HEK293 (cell line): ENCODE measurements at regions not wholly inside any gene's neighbourhood (a gene's known extent, or its start where the extent isn't known, plus 50 kb on each side); places are given as distances from the start of the nearest gene placed in this dataset.

Experiments used
- CTCF ChIA-PET: fragments of 350-600 bp; formaldehyde crosslinking; extraction: SDS; loops from one replicate; lab custom pipeline; 2021; ENCODE audit warnings: antibody characterized with exemption; lab: Yijun Ruan, JAX
- POLR2A ChIA-PET: fragments of 300-600 bp; formaldehyde crosslinking; extraction: SDS; loops from one replicate; lab custom pipeline; 2020; ENCODE audit warnings: antibody characterized with exemption, inconsistent platforms; lab: Yijun Ruan, JAX
- H3K27ac ChIP-seq: fragments of 200-500 bp; sonication (Bioruptor generic); 2 replicates; pipeline ENCODE4 v1.5.1; 2014; ENCODE audit warnings: low read depth, low read length, control low read depth, inconsistent platforms; ENCODE audit errors: extremely low read depth
- H3K36me3 ChIP-seq, 2 experiments: fragments of 200-500 bp in 1 of 2; sonication (Bioruptor generic) in 1 of 2; 1 replicate in 1 of 2; 2 replicates in 1 of 2; pipeline ENCODE4 v1.5.1; 2014 to 2017; ENCODE audit warnings: inconsistent platforms in 2 of 2, low read length in 2 of 2; ENCODE audit not compliant: control insufficient read depth in 2 of 2, insufficient read depth in 1 of 2
- H3K4me1 ChIP-seq: fragments of 200-500 bp; sonication (Bioruptor generic); 2 replicates; pipeline ENCODE4 v1.5.1; 2014; ENCODE audit warnings: mild to moderate bottlenecking, low read length, inconsistent platforms; ENCODE audit not compliant: control insufficient read depth, insufficient read depth
- H3K4me3 ChIP-seq: 2 replicates; pipeline ENCODE4 v1.5.1; 2011; ENCODE audit warnings: low read depth, mild to moderate bottlenecking, control low read depth, low read length, moderate library complexity
- H3K9me3 ChIP-seq: fragments of 200-500 bp; sonication (Bioruptor generic); 2 replicates; pipeline ENCODE4 v1.5.1; 2014; ENCODE audit warnings: low read depth, low read length, inconsistent platforms; ENCODE audit not compliant: control insufficient read depth, insufficient read depth
- BCL11A ChIP-seq: fragments of 450-650 bp; formaldehyde crosslinking; IDR thresholded peaks from 2 replicates; pipeline ENCODE4 v1.5.1; 2016; ENCODE audit warnings: low read depth, missing biosample characterization, missing genetic modification characterization
- HOXA7 ChIP-seq: sonication (generic); formaldehyde crosslinking; IDR thresholded peaks from 2 replicates; pipeline ENCODE4 v1.8.1; 2022; ENCODE audit warnings: missing genetic modification reagents, borderline replicate concordance
- KLF1 ChIP-seq: fragments of 450-650 bp; formaldehyde crosslinking; IDR thresholded peaks from 2 replicates; pipeline ENCODE4 v1.5.1; 2016; ENCODE audit warnings: missing biosample characterization, missing genetic modification characterization
- ZBTB8A ChIP-seq: fragments of 450-650 bp; formaldehyde crosslinking; IDR thresholded peaks from 2 replicates; pipeline ENCODE4 v1.5.1; 2016; ENCODE audit warnings: missing biosample characterization, missing genetic modification characterization
- ZNF10 ChIP-seq: fragments of 450-650 bp; formaldehyde crosslinking; IDR thresholded peaks from 2 replicates; pipeline ENCODE4 v1.5.1; 2017; ENCODE audit warnings: missing biosample characterization, missing genetic modification characterization
- ZNF2 ChIP-seq: fragments of 450-650 bp; formaldehyde crosslinking; IDR thresholded peaks from 2 replicates; pipeline ENCODE4 v1.5.1; 2016; ENCODE audit warnings: missing biosample characterization, missing genetic modification characterization
- ZNF292 ChIP-seq: fragments of 450-650 bp; formaldehyde crosslinking; IDR thresholded peaks from 2 replicates; pipeline ENCODE4 v1.5.1; 2016; ENCODE audit warnings: low read depth, missing biosample characterization, missing genetic modification characterization, borderline replicate concordance
- ZNF394 ChIP-seq: fragments of 450-650 bp; formaldehyde crosslinking; IDR thresholded peaks from 2 replicates; pipeline ENCODE4 v1.5.1; 2016; ENCODE audit warnings: missing biosample characterization, missing genetic modification characterization, mild to moderate bottlenecking, moderate library complexity, borderline replicate concordance
- ZNF404 ChIP-seq: fragments of 450-650 bp; formaldehyde crosslinking; IDR thresholded peaks from 2 replicates; pipeline ENCODE4 v1.5.1; 2017; ENCODE audit warnings: missing biosample characterization, missing genetic modification characterization
- ZNF510 ChIP-seq: fragments of 450-650 bp; formaldehyde crosslinking; IDR thresholded peaks from 2 replicates; pipeline ENCODE4 v1.5.1; 2018; ENCODE audit warnings: mild to moderate bottlenecking, missing genetic modification characterization, missing biosample characterization; ENCODE audit not compliant: insufficient replicate concordance
- ZNF571 ChIP-seq: fragments of 450-650 bp; formaldehyde crosslinking; IDR thresholded peaks from 2 replicates; pipeline ENCODE4 v1.5.0; 2017; ENCODE audit warnings: missing biosample characterization, missing genetic modification characterization
- ZNF623 ChIP-seq: fragments of 450-650 bp; formaldehyde crosslinking; IDR thresholded peaks from 2 replicates; pipeline ENCODE4 v1.5.1; 2016; ENCODE audit warnings: missing biosample characterization, missing genetic modification characterization
- ZNF660 ChIP-seq: fragments of 450-650 bp; IDR thresholded peaks from 2 replicates; pipeline ENCODE4 v1.5.1; 2018; ENCODE audit warnings: missing biosample characterization, mild to moderate bottlenecking, missing genetic modification characterization
- ZNF843 ChIP-seq: fragments of 450-650 bp; formaldehyde crosslinking; IDR thresholded peaks from 2 replicates; pipeline ENCODE4 v1.5.1; 2016; ENCODE audit warnings: missing biosample characterization, missing genetic modification characterization
- TF ChIP-seq, protein P1 (sequence below): fragments of 450-650 bp; formaldehyde crosslinking; IDR thresholded peaks from 2 replicates; pipeline ENCODE4 v1.5.1; 2016; ENCODE audit warnings: missing biosample characterization, missing genetic modification characterization
- TF ChIP-seq, protein P2 (sequence below): fragments of 450-650 bp; formaldehyde crosslinking; IDR thresholded peaks from 2 replicates; pipeline ENCODE4 v1.5.1; 2017; ENCODE audit warnings: missing biosample characterization, missing genetic modification characterization
- TF ChIP-seq, protein P3 (sequence below): fragments of 450-650 bp; formaldehyde crosslinking; IDR thresholded peaks from 2 replicates; pipeline ENCODE4 v1.5.1; 2017; ENCODE audit warnings: missing biosample characterization, missing genetic modification characterization
- TF ChIP-seq, protein P4 (sequence below): fragments of 450-650 bp; formaldehyde crosslinking; conservative IDR thresholded peaks from 2 replicates; pipeline ENCODE4 v1.5.1; 2016; ENCODE audit warnings: low read depth, missing biosample characterization, missing genetic modification characterization

DNA sequence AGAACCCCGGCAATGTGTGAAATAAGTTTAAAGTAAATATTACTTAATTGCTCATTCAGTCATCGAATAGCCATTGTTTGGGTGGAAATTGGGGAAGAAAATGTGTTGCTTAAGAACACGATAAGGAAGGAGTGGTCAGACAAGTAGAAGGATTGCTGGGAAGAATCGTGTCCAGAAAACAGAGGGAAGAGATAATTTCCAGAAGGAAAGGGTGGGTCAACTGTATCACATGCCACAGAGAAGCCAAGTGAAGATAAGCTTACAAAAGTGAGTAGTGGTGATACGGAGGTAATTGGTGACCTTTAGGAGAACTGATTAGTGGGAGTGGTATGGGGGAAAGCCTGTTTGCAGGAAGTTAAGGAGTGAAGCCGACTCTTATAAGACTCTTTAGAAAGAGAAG is 306.2 kb downstream of the SOX4 start (continued):
- TF ChIP-seq, protein P1, sequence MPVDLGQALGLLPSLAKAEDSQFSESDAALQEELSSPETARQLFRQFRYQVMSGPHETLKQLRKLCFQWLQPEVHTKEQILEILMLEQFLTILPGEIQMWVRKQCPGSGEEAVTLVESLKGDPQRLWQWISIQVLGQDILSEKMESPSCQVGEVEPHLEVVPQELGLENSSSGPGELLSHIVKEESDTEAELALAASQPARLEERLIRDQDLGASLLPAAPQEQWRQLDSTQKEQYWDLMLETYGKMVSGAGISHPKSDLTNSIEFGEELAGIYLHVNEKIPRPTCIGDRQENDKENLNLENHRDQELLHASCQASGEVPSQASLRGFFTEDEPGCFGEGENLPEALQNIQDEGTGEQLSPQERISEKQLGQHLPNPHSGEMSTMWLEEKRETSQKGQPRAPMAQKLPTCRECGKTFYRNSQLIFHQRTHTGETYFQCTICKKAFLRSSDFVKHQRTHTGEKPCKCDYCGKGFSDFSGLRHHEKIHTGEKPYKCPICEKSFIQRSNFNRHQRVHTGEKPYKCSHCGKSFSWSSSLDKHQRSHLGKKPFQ = no peak

DNA sequence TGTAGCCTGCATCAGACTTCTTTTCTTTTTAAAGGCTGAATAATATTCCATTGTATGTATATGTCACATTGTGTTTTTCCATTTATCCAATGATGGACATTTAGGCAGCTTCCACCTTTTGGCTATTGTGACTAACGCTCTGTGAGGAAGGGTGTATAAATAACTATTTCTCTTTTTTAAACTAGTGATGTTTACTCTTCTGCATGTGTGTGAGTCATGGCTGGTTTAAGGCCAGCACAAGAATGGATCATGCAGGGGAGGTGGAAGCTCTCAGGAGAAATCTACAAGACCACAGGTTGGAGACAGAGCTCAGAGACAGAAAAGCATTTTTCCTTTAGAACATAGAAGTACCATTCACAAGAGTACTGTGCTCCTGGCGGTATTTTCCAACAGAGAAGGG is 307.2 kb downstream of the SOX4 start:
- ChIA-PET POLR2A (interaction anchor here (0.9 kb wide), 1 partner anchor 46 kb away, joined by 3 read pairs; no protein-coding TSS in a partner anchor), CTCF (interaction anchor here (0.6 to 0.7 kb wide), 4 partner anchors 14 to 1036 kb away, joined by 3 to 4 read pairs (median 4); no protein-coding TSS in a partner anchor)
- H3K4me1 ChIP-seq = no peaks in the 10 kb centered on the region
- no peak overlapping the region for H3K4me3 ChIP-seq
- no peak for TF ChIP-seq ZNF394 (tag by site-specific recombination)
- no peak for TF ChIP-seq ZNF843 (tag by site-specific recombination)
- TF ChIP-seq KLF1 (tag by site-specific recombination) = no peak
- TF ChIP-seq, protein P2, sequence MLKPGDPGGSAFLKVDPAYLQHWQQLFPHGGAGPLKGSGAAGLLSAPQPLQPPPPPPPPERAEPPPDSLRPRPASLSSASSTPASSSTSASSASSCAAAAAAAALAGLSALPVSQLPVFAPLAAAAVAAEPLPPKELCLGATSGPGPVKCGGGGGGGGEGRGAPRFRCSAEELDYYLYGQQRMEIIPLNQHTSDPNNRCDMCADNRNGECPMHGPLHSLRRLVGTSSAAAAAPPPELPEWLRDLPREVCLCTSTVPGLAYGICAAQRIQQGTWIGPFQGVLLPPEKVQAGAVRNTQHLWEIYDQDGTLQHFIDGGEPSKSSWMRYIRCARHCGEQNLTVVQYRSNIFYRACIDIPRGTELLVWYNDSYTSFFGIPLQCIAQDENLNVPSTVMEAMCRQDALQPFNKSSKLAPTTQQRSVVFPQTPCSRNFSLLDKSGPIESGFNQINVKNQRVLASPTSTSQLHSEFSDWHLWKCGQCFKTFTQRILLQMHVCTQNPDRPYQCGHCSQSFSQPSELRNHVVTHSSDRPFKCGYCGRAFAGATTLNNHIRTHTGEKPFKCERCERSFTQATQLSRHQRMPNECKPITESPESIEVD (tag by site-specific recombination) = no peak
- no peak for TF ChIP-seq ZNF404
- TF ChIP-seq ZNF660 = no peak
- TF ChIP-seq ZNF10 (tag by site-specific recombination) = no peak
- no peak for TF ChIP-seq ZBTB8A (tag by site-specific recombination)
- no peak for TF ChIP-seq ZNF292 (tag by site-specific recombination)
- H3K9me3 ChIP-seq = no peaks in the 10 kb centered on the region
- H3K27ac ChIP-seq = no peak overlapping the region
- no peaks in the 10 kb centered on the region for H3K36me3 ChIP-seq

DNA sequence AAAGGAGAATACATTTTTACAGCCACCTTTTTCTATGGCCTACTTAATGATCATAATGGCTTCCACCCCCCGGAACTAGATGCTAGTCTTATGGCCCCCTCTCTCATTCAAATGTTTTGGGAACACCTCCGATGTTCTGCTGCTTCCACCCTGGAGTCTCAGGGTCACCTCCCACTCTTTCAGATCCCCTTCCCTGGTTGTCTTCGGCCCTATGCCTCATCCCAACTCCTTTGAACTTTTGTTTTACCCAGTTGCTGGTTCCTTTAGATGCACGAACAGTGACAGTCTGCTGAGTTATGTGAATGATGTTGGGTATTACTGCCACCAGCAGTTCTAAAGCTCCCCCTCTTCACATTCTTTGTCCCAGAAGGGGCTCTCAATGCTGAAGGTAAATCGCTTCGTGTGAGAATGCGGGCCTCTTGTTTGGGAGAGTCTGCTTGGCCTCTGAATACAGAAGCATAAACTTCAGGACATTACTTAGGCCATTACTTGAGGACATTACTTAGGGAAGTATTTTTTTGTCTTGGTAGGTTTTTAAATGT is 309.1 kb downstream of the SOX4 start:
- H3K36me3 ChIP-seq = no peaks in the 10 kb centered on the region
- no peak overlapping the region for H3K27ac ChIP-seq
- ChIA-PET POLR2A (no interaction called here), CTCF (interaction anchor here (0.6 to 1.0 kb wide), 2 partner anchors 40 to 306 kb away, joined by 3 to 4 read pairs; no protein-coding TSS in a partner anchor)
- no peak overlapping the region for H3K4me3 ChIP-seq
- H3K4me1 ChIP-seq = no peaks in the 10 kb centered on the region
- no peaks in the 10 kb centered on the region for H3K9me3 ChIP-seq
- TF ChIP-seq BCL11A (tag by site-specific recombination) (no peak), ZNF510 (tag by site-specific recombination) (no peak), ZNF2 (tag by site-specific recombination) (no peak), ZNF623 (tag by site-specific recombination) (no peak), ZNF571 (tag by site-specific recombination) (no peak), HOXA7 (CRISPR knock-in tag) (no peak)
- TF ChIP-seq, protein P3, sequence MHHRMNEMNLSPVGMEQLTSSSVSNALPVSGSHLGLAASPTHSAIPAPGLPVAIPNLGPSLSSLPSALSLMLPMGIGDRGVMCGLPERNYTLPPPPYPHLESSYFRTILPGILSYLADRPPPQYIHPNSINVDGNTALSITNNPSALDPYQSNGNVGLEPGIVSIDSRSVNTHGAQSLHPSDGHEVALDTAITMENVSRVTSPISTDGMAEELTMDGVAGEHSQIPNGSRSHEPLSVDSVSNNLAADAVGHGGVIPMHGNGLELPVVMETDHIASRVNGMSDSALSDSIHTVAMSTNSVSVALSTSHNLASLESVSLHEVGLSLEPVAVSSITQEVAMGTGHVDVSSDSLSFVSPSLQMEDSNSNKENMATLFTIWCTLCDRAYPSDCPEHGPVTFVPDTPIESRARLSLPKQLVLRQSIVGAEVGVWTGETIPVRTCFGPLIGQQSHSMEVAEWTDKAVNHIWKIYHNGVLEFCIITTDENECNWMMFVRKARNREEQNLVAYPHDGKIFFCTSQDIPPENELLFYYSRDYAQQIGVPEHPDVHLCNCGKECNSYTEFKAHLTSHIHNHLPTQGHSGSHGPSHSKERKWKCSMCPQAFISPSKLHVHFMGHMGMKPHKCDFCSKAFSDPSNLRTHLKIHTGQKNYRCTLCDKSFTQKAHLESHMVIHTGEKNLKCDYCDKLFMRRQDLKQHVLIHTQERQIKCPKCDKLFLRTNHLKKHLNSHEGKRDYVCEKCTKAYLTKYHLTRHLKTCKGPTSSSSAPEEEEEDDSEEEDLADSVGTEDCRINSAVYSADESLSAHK (tag by site-specific recombination) = no peak
- TF ChIP-seq, protein P2 (tag by site-specific recombination) = no peak
- TF ChIP-seq, protein P4, sequence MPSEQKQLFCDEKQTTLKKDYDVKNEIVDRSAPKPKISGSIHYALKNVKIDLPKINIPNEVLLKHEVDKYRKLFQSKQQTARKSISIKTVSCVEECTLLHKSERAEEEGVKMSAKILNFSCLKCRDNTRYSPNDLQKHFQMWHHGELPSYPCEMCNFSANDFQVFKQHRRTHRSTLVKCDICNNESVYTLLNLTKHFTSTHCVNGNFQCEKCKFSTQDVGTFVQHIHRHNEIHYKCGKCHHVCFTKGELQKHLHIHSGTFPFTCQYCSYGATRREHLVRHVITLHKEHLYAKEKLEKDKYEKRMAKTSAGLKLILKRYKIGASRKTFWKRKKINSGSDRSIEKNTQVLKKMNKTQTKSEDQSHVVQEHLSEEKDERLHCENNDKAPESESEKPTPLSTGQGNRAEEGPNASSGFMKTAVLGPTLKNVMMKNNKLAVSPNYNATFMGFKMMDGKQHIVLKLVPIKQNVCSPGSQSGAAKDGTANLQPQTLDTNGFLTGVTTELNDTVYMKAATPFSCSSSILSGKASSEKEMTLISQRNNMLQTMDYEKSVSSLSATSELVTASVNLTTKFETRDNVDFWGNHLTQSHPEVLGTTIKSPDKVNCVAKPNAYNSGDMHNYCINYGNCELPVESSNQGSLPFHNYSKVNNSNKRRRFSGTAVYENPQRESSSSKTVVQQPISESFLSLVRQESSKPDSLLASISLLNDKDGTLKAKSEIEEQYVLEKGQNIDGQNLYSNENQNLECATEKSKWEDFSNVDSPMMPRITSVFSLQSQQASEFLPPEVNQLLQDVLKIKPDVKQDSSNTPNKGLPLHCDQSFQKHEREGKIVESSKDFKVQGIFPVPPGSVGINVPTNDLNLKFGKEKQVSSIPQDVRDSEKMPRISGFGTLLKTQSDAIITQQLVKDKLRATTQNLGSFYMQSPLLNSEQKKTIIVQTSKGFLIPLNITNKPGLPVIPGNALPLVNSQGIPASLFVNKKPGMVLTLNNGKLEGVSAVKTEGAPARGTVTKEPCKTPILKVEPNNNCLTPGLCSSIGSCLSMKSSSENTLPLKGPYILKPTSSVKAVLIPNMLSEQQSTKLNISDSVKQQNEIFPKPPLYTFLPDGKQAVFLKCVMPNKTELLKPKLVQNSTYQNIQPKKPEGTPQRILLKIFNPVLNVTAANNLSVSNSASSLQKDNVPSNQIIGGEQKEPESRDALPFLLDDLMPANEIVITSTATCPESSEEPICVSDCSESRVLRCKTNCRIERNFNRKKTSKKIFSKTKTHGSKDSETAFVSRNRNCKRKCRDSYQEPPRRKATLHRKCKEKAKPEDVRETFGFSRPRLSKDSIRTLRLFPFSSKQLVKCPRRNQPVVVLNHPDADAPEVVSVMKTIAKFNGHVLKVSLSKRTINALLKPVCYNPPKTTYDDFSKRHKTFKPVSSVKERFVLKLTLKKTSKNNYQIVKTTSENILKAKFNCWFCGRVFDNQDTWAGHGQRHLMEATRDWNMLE (tag by site-specific recombination) = no peak
